ENCODE measurements at regions not wholly inside any gene's neighbourhood (a gene's known extent, or its start where the extent isn't known, plus 50 kb on each side); places are given as distances from the start of the nearest gene placed in this dataset.

- DNase-seq = no peak
Measured at GRCh38 chr10:10110844-10111490, 906.7 kb upstream of the CELF2 start.

GRCh38 chr10:10118131-10118530, 899.5 kb upstream of the CELF2 start:
- DNase-seq = no peak

DNA sequence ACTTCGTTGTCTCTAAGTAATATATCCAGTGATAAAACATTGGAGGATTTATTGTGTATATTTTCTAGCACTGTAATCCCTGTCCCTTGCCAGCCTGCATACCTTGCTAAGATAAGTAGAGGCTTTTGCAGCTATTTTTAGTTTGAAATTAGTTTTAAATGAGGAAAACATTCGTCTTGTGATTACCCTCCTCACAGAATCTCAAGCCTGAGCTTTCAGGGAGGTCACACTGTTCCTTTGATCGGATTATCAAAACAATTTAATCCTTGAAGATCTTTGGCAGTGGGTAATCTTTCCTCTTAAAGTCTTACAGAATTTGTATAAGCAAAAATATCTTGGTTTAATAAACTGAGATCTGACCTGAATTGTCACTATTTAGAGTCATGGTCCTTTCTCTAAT, 897.0 kb upstream of the CELF2 start:
- DNase-seq = no peak

DNA sequence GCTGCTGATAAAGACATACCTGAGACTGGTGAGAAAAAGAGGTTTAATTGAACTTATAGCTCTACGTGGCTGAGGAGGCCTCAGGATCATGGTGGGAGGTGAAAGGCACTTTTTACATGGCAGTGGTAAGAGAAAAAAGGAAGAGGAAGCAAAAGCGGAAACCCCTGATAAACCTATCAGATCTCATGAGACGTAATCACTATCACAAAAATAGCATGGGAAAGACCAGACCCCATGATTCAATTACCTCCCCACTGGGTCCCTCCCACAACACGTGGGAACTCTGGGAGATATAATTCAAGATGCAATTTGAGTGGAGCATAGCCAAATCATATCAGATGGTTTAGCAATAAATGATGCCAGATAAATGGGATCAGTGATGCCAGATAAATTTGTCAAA, 892.0 kb upstream of the CELF2 start:
- DNase-seq = peak; percentile 21 to 53 (median 48)

- peak; percentile 55 to 69 (median 62) for DNase-seq
Measured at GRCh38 chr10:10126218-10126617, 891.5 kb upstream of the CELF2 start.

GRCh38 chr10:10128387-10128786, 889.3 kb upstream of the CELF2 start:
- peak; percentile 35 to 45 (median 39) for DNase-seq

- DNase-seq = no peak
Measured at GRCh38 chr10:10130686-10131085, 887.0 kb upstream of the CELF2 start.

GRCh38 chr10:10132009-10132408, 885.7 kb upstream of the CELF2 start:
- DNase-seq = peak in 1 of 3 donors; percentile 6

GRCh38 chr10:10133281-10133680, 884.4 kb upstream of the CELF2 start:
- DNase-seq = no peak

DNA sequence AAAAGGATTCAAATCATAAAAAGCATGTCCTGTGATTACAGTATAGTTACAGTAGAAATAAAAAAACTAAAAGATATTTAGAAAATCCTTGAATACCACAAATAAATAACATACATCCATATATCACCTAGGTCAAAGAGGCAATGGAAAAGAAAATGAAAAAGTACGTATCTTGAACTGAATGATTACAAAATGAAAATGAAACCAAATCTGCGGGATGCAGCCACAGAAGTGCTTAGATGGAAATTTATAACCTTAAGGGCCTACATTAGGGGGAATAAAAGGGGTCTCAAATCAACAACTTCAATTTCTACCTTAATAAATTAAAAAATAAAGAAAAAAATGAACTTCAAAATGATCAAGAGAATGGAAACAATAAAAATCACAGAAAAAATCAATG, 879.0 kb upstream of the CELF2 start:
- peak; percentile 7 to 38 (median 31) for DNase-seq

DNA sequence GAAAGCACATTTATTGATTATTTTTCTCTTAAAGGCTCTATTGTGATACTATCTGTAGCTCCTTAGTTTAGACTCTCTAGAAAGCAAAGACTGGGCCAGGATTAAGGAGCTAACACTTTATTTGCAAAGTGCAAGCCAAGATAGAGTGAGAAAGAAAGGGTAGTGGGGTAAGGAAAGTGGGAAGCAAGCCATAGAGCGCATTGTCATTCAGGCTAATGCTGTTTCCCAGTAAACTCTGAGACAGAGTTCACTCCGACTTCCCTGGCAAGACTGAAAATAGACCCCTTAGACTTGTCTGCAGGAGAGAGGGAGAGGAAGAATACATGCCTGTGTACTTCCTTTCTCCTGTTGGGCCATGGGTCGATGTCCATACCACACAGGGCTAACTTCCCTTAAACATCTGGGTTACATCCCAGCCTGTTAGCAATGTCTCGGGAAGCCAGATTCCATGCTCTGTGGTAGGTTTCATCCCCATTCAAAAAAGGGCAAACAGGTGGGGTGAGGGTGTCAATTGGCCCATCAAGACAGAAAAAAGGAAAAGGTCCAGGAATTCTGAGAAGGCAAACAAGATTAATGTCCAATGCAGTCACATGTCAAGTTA, 875.8 kb upstream of the CELF2 start:
- DNase-seq = no peak

DNA sequence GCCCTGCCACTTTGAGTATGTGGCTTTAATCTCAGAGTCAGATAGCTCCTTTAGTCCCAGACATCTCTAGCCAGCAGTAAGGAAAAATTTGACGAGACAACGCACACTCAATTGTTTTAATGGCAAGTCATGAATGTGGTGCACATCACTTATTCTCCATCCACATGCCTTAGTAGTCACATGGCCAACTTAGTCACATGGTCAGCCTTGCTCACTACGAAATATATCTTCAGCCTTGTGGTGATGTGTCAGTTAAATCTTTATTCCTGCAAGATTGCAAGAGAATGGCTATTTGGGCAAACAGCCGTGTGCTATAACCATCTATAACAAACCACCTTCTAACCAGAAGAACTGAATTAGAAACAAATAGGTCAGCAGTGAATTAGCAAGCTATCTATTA, 871.1 kb upstream of the CELF2 start:
- no peak for DNase-seq

DNA sequence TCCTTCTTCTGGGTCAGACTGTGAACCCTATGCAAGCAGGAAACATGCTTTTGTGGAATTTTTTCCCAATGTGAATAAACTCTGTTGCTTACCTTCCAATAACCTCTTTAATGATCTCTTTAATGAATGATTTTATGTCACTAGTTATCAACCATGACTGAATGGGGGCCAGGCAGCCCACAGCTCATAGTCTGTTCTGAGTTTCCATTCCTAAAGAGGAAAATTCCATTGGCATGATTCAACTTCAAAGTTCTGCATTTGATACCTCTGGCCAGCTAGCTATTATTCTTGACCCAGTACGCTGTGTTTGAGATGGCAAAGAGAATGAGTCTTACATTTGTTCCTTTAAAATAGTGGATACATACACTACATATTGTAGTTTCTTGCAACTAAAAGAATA, 867.8 kb upstream of the CELF2 start:
- no peak for DNase-seq

GRCh38 chr10:10156917-10157600, 860.6 kb upstream of the CELF2 start:
- DNase-seq = no peak

- DNase-seq = no peak
Measured at GRCh38 chr10:10160821-10161312, 856.8 kb upstream of the CELF2 start.

- DNase-seq = no peak
Measured at GRCh38 chr10:10164848-10165247, 852.8 kb upstream of the CELF2 start.

DNA sequence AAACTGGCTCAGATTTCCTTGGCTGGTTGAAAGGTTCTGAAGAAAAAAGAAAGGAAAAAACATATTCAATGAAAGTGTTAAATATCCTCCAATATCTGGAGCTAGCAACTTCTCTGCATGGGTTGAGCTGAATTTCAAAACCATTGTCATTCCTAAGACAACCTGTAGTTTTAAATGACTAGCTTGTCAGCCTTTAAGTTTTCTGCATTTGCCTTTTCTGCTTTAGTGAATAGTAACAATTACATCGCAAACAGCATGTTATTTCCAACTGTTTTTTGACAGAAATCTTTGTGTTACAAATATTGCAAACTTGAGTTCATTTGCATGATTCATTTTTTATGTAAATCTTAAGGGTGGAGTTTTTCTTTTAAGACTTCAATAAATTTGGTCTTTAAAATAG, 852.3 kb upstream of the CELF2 start:
- no peak for DNase-seq

DNA sequence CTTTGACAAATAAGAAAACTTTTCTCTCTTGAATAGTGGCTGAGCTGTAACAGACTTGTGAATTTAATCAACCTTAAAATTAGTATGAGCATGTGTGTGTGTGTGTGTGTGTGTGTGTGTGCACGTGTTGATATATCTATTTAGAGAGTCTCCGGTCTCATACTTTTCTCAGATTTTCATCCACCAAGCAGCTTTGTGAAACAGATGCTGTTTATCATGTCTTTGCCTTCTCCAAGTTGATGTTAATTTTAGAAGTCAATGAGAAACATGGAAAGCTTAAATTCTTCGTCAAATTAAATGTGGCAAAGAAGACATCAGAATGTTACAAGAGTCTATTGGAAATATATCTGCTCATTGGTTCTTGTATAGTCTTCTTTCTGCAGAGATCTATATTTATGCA, 839.2 kb upstream of the CELF2 start:
- no peak for DNase-seq

GRCh38 chr10:10193848-10194247, 823.8 kb upstream of the CELF2 start:
- DNase-seq = no peak

DNA sequence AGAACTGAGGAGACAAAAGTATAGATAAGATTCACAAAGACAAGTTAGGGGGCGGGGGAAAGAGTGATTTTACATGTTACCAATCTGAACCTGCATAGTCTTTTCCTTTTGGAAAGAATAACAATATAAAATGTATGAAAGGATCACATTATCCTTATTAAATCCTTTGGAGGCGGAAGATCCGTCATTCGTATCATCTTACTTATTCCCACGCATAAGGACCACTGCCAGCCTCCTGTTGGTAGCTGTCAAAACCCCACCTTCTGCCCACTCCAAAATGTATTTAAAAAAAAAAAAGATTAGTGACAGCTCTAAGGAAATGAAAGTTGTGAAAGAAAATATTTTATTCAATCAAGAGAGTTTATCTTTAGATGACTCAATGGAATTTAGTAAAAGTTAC, 821.0 kb upstream of the CELF2 start:
- DNase-seq = no peak

GRCh38 chr10:10197423-10197822, 820.2 kb upstream of the CELF2 start:
- no peak for DNase-seq

DNA sequence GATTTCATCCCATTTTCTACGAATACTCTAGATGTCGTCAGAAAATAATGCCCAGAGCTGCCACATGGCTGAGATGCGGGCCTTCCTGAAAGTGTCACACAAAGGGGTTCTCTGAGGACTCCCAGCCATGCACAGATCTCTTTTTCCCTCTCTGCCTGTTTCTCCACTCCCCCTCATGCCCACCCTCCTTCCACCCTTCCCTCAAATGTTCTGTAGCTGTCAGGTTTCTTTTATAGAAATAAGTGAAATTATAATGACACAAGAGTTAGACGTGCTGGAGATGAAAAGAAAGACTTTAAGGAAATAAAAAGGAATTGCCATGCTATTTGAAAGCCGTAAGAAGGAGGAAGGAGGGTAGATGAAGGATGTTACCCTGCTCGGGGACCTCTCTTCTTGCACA, 819.3 kb upstream of the CELF2 start:
- DNase-seq = no peak

GRCh38 chr10:10204415-10204814, 813.3 kb upstream of the CELF2 start:
- DNase-seq = no peak

- no peak for DNase-seq
Measured at GRCh38 chr10:10205906-10206305, 811.8 kb upstream of the CELF2 start.
